ENCODE measurements at regions not wholly inside any gene's neighbourhood (a gene's known extent, or its start where the extent isn't known, plus 50 kb on each side); places are given as distances from the start of the nearest gene placed in this dataset.

GRCh38 chr6:71496722-71497033, 208.1 kb downstream of the OGFRL1 start:
- TF ChIP-seq CTCF (IDR thresholded peaks at IDR 0.05; ENCODE audit: low read depth, low read length, poor library complexity, severe bottlenecking) (no peak), EZH2phosphoT487 (IDR thresholded peaks at IDR 0.05; ENCODE audit: borderline replicate concordance, low read length) (no peak)

All from DOHH2 (cell line).